Spinal cord (tissue), 9 donors: ENCODE measurements at regions not wholly inside any gene's neighbourhood (a gene's known extent, or its start where the extent isn't known, plus 50 kb on each side); places are given as distances from the start of the nearest gene placed in this dataset.
A peak's percentile ranks its signal among the peaks of the same experiment; 100 is the strongest.

ENCODE experiments used
- DNase-seq, 6 donors: peaks; one replicate each; pipeline versions ENCODE4 v3.0.0 to v3.0.0-alpha.2; 2013 to 2015; ENCODE audit warnings: low spot score in 6 of 6, low read depth in 4 of 6
- H3K27ac ChIP-seq: one replicate; pipeline ENCODE4 v1.5.1; 2013; ENCODE audit warnings: low read depth, low read length, control low read depth
- H3K27me3 ChIP-seq: one replicate; pipeline ENCODE4 v1.6.1; 2013; ENCODE audit warnings: low read length; ENCODE audit not compliant: control insufficient read depth, insufficient read depth
- H3K36me3 ChIP-seq: one replicate; pipeline ENCODE4 v1.6.1; 2013; ENCODE audit warnings: low read length; ENCODE audit not compliant: control insufficient read depth, insufficient read depth
- H3K4me1 ChIP-seq: one replicate; pipeline ENCODE4 v1.6.1; 2013; ENCODE audit warnings: low read length; ENCODE audit not compliant: control insufficient read depth, insufficient read depth
- H3K4me3 ChIP-seq: one replicate; pipeline ENCODE4 v1.5.1; 2013; ENCODE audit warnings: low read depth, low read length, control low read depth
- H3K9me3 ChIP-seq: one replicate; pipeline ENCODE4 v1.6.1; 2013; ENCODE audit warnings: low read length; ENCODE audit not compliant: control insufficient read depth, insufficient read depth
- WGBS: methylation state at CpG from one replicate; pipeline ENCODE4 v1.1.5; 2013; ENCODE audit warnings: missing lambda C conversion rate; ENCODE audit not compliant: insufficient coverage; 5-methylcytosine and 5-hydroxymethylcytosine counted together
- donor health status: healthy.

- H3K36me3 ChIP-seq = no peaks in the 10 kb centered on the region
- no peak overlapping the region for H3K27ac ChIP-seq
- H3K4me1 ChIP-seq = no peaks in the 10 kb centered on the region
- no peaks in the 10 kb centered on the region for H3K9me3 ChIP-seq
- no peaks in the 10 kb centered on the region for H3K27me3 ChIP-seq
- no CpG with 5 or more reads among the region's 1 CpG for WGBS
- no peak overlapping the region for H3K4me3 ChIP-seq
- DNase-seq = no peak
These were observed 133.6 kb upstream of the SGK1 start for GRCh38 chr6:134451529-134451928.

- no peak overlapping the region for H3K4me3 ChIP-seq
- WGBS = 85% methylated on average over 2 of the region's 2 CpGs
- H3K36me3 ChIP-seq = no peaks in the 10 kb centered on the region
- H3K9me3 ChIP-seq = no peaks in the 10 kb centered on the region
- no peaks in the 10 kb centered on the region for H3K27me3 ChIP-seq
- no peaks in the 10 kb centered on the region for H3K4me1 ChIP-seq
- DNase-seq = no peak
- no peak overlapping the region for H3K27ac ChIP-seq
These were observed 131.9 kb upstream of the SGK1 start for GRCh38 chr6:134449781-134450180.

GRCh38 chr6:134449004-134449403 lies 131.1 kb upstream of the SGK1 start:
- no peaks in the 10 kb centered on the region for H3K36me3 ChIP-seq
- no peak overlapping the region for H3K4me3 ChIP-seq
- no peak overlapping the region for H3K27ac ChIP-seq
- WGBS = 100% methylated on average over 1 of the region's 1 CpG
- H3K4me1 ChIP-seq = no peaks in the 10 kb centered on the region
- DNase-seq = no peak
- no peaks in the 10 kb centered on the region for H3K27me3 ChIP-seq
- no peaks in the 10 kb centered on the region for H3K9me3 ChIP-seq

DNA sequence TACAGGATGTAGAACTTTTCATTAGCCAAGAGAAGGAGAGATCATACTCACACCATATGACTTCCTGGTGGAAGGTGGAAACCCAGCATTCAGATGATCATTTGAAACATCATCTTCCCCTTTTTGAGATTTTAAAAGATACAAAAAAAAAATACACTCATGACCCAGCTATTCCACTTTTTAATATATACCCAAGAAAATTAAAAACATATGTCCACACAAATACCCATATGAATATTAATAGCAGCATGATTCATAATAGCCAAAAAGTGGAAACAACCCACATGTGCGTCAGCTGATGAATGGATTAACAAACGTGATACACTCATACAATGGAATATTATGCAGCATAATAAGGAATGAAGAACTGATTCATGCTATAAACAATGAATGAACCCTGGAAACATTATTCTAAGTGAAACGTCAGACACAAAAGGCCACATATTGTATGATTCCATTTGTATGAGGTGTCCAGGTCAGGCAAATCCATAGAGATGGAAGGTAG lies 130.0 kb upstream of the SGK1 start:
- Histone ChIP-seq H3K27me3 (no peaks in the 10 kb centered on the region), H3K36me3 (no peaks in the 10 kb centered on the region), H3K27ac (no peak overlapping the region), H3K9me3 (no peaks in the 10 kb centered on the region), H3K4me1 (no peaks in the 10 kb centered on the region), H3K4me3 (no peak overlapping the region)
- DNase-seq = no peak
- no CpG with 5 or more reads among the region's 3 CpGs for WGBS

GRCh38 chr6:134447423-134447822 lies 129.5 kb upstream of the SGK1 start:
- Histone ChIP-seq H3K4me1 (no peaks in the 10 kb centered on the region), H3K27ac (no peak overlapping the region), H3K4me3 (no peak overlapping the region), H3K36me3 (no peaks in the 10 kb centered on the region), H3K9me3 (no peaks in the 10 kb centered on the region), H3K27me3 (no peaks in the 10 kb centered on the region)
- peak in 1 of 6 donors; percentile 18 for DNase-seq
- WGBS = no CpG with 5 or more reads among the region's 3 CpGs

DNA sequence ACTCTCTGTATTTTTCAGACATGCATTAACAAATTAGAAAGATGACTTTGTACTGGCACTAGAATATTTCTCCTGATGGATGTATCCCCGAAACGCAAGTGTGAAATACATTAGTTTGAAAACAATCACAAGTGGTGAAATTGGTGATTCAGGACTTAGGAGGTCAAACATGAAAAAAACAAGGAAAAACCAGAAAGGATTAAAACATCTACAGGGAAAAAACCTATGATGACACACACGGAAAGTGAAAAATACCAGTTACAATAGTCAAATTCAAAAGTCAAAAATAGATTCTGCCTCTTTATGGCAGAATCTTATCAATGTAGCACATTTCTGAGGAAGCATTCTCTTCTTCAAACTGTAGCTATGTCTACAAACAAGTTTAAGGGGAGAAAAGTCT lies 129.0 kb upstream of the SGK1 start:
- DNase-seq = peak in 1 of 6 donors; percentile 8
- Histone ChIP-seq H3K4me1 (no peaks in the 10 kb centered on the region), H3K27ac (no peak overlapping the region), H3K4me3 (no peak overlapping the region), H3K9me3 (no peaks in the 10 kb centered on the region), H3K27me3 (no peaks in the 10 kb centered on the region), H3K36me3 (no peaks in the 10 kb centered on the region)
- WGBS = no CpG with 5 or more reads among the region's 3 CpGs

- peak in 2 of 6 donors; percentile 61 to 89 for DNase-seq
- Histone ChIP-seq H3K9me3 (no peaks in the 10 kb centered on the region), H3K27me3 (no peaks in the 10 kb centered on the region), H3K36me3 (no peaks in the 10 kb centered on the region), H3K4me3 (no peak overlapping the region), H3K27ac (no peak overlapping the region), H3K4me1 (no peaks in the 10 kb centered on the region)
- WGBS = 58% methylated on average over 3 of the region's 6 CpGs
These were observed 128.4 kb upstream of the SGK1 start for GRCh38 chr6:134446218-134446848.

GRCh38 chr6:134443009-134443408 lies 125.1 kb upstream of the SGK1 start:
- no peak for DNase-seq
- Histone ChIP-seq H3K27me3 (no peaks in the 10 kb centered on the region), H3K36me3 (no peaks in the 10 kb centered on the region), H3K9me3 (no peaks in the 10 kb centered on the region), H3K27ac (no peak overlapping the region), H3K4me3 (no peak overlapping the region), H3K4me1 (no peaks in the 10 kb centered on the region)
- 88% methylated on average over 1 of the region's 4 CpGs for WGBS

- DNase-seq = no peak
- no peaks in the 10 kb centered on the region for H3K9me3 ChIP-seq
These were observed 124.2 kb upstream of the SGK1 start for GRCh38 chr6:134442073-134442472.

GRCh38 chr6:134438837-134439236 lies 120.9 kb upstream of the SGK1 start:
- Histone ChIP-seq H3K27me3 (no peaks in the 10 kb centered on the region), H3K36me3 (no peaks in the 10 kb centered on the region), H3K27ac (no peak overlapping the region), H3K9me3 (no peaks in the 10 kb centered on the region), H3K4me1 (peaks cover 5% of the 10 kb centered on the region), H3K4me3 (no peak overlapping the region)
- DNase-seq = no peak
- 88% methylated on average over 4 of the region's 5 CpGs for WGBS

More at GRCh38 chr6:134442073-134442472, 124.2 kb upstream of the SGK1 start:
- H3K4me3 ChIP-seq = no peak overlapping the region
- H3K36me3 ChIP-seq = no peaks in the 10 kb centered on the region
- H3K27ac ChIP-seq = no peak overlapping the region
- no peaks in the 10 kb centered on the region for H3K27me3 ChIP-seq
- no peaks in the 10 kb centered on the region for H3K4me1 ChIP-seq
